GM18868 (cell line): ENCODE measurements at regions not wholly inside any gene's neighbourhood (a gene's known extent, or its start where the extent isn't known, plus 50 kb on each side); places are given as distances from the start of the nearest gene placed in this dataset.

Experiments used
- ATAC-seq: cut with Tn5 transposase; IDR thresholded peaks from one replicate; pipeline ENCODE4 v1.9.1; 2021; ENCODE audit warnings: mild to moderate bottlenecking, moderate library complexity; ENCODE audit not compliant: unreplicated experiment

DNA sequence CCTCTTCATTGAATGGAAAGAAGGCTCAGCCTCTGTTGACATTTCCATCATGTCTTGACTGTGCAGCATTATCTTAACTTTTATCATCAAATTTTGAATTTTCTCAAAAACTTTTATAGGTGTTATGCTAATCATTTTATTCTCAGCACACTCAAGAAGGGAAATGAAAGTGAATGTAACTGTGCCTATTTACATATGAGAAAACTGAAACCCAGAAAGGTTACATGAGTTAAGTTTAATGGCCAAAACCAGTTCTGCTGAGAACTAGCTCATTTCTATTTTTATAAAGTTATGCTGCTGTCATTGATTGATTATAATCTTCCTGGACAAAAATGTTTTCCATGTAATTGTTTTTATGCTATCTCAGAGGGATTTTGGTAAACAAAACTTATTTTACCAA lies 618.8 kb upstream of the NRXN1 start:
- peak; percentile 80 for ATAC-seq

DNA sequence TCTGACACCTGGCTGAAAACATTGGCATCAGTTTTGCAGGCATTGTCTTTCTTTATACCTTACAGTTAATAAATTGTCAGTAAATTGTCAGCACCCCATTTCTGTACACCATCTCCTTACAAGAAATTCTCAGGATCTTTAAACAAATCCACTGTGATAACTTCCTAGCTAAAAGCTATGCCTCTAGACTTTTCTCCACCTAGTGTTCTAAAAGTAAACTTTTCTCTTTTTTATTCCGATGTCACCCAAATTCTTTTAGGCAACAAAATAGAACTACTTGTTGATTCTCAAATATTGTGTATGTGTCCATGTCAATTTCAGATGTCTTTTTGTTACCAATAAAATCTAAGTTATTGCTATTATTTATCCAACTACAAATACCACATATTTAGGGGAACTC lies 617.4 kb upstream of the NRXN1 start:
- no peak for ATAC-seq

GRCh38 chr2:51638811-51639210 lies 606.9 kb upstream of the NRXN1 start:
- ATAC-seq, result no peak

DNA sequence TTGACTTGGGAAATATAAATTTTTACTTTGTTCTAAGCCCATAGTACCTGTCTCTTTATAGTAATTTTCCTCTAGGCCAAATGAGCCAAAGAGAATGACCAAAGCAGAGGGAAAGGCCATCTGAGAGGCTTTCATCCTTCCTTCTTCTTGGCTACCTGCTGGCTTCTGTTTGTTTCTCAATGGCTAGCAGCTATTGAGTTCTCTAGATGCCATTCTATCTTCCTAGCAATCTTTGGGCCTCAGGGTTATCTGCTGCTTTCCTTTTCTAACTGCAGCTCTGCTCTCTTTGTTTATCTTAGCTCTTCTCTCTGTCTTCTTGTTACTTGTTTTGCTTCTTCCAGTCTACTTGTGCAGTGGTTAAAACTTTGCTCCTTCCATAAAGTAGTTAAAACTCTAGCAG lies 601.1 kb upstream of the NRXN1 start:
- ATAC-seq, result no peak

DNA sequence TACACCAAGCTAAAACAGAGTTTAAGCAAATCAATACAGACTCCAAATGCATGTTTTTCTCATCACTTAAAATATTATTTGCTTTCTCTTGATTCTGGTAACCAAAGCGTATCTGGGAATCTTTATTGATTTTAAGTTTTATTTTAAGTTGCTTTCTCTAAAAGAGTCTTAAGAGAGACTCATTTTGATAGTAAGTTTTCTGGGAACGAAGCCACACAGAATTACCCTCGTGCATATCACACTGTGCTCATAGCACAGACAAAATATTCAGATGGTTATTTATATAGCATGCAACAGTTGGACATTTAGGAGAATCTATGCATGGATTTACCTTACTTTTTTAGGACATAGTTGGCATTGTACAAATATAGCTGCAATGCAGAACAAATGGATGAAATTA lies 597.5 kb upstream of the NRXN1 start:
- ATAC-seq, result no peak

DNA sequence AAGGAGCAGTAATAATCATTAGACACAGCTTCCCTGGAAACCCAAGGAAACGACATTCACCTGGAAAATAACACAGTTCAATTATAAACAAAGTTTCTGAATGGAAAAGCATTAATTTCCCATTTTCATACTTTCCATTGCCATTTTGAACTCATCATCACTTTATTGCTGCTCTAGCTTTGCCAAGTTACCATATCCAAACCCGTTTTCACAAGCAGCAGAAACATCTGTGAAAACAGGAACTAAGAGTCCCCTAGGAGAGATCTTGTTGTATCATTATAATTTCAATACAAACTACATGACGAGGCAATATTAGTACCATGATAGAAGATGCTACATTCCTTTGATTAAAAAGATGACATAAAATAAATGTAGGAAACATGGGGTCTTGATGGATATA lies 597.0 kb upstream of the NRXN1 start:
- ATAC-seq, result no peak

DNA sequence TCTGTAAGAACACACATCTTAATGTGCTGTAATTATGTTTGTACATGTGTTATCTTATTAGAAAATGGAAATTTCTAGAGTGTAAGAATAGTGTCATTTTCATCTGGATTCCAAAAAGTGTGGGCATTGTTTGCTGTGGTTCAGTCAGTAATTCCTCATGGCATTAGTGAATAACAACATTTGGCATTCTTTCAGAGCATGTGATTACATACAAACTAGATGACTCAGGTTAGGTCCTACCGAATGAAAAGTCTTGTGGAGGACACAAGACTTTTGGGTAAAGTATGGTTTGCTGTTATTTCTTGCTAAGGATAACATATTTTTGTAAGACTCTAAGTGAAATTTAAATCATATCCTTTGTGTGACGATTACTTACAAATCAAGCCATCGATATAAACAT lies 593.1 kb upstream of the NRXN1 start:
- ATAC-seq, result no peak

- no peak for ATAC-seq
Measured at GRCh38 chr2:51620796-51621195, 588.9 kb upstream of the NRXN1 start.

GRCh38 chr2:51619961-51620360 lies 588.0 kb upstream of the NRXN1 start:
- no peak for ATAC-seq

- no peak for ATAC-seq
Measured at GRCh38 chr2:51612387-51612786, 580.5 kb upstream of the NRXN1 start.

DNA sequence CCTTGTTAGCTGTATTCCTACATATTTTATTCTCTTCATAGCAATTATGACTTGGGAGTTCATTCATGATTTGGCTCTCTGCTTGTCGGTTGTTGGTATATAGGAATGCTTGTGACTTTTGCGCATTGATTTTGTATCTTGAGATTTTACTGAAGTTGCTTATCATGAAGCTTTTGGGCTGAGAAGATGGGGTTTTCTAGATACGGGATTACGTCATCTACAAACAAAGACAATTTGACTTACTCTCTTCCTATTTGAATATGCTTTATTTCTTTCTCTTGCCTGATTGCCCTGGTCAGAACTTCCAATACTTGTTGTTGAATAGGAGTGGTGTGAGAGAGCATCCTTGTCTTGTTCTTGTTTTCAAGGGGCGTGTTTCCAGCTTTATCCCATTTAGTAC lies 569.8 kb upstream of the NRXN1 start:
- no peak for ATAC-seq

- ATAC-seq, result no peak
Measured at GRCh38 chr2:51597086-51597485, 565.2 kb upstream of the NRXN1 start.

DNA sequence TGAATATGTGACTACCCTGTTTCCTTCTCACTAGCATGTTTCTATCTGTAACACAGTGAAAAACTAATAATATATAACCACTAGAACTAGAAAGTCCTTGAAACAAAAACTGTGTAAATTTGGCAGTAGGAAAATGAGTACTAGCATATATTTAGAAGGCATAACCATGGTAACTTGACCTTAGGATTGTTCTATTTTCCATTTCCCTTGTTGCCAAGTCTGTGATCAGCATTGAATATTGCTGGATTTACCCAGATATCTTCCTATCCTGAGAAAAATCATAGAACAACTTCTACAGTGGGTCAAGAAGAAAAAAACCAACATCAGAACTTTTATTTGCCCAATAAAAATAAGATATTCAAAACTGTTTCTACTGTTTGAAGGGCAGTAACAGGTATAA lies 563.9 kb upstream of the NRXN1 start:
- ATAC-seq, result no peak

DNA sequence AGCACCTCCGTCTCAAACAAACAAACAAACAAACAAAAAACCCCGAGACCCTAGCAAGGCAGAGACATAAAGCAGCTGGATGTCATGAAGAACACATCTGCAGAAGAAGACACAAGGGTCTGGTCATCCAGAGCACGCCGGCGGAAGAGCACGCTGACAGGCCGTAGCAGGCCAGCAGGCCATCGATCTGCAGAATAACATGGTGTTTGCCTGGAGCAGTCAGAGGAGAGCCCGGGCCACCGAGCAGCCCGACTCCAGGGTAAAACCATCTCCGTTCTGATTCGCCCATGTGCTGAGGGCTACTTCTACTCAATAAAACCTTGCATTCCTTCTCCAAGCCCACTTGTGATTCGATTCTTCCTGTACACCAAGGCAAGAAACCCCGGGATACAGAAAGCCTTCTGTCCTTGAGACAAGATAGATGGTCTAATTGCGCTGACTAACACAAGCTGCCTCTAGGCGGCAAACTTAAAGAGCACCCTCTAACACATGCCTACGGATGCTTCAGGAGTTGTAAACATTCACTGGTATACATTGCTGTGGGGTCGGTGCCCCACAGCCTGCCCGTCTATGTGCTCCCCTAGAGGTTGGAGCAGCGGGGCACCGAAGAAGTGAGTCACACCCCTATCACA lies 549.8 kb upstream of the NRXN1 start:
- no peak for ATAC-seq

DNA sequence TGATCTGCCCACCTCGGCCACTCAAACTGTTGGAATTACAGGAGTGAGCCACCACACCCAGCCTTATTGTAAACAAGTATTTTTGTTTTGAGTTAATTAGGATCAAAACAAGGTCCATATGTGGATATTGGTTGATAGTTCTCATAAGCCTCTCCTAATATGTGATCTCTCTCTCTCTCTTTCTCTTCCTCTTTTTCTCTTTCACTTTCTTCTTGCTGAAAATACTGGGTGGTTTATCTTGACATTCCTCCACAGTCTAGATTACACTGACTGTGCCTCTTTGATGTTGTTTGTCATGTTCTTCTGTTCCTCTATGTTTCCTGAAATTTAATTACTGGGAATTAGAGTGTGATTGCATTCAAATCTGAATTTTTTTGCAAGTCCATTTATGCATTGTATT lies 547.5 kb upstream of the NRXN1 start:
- ATAC-seq, result no peak

DNA sequence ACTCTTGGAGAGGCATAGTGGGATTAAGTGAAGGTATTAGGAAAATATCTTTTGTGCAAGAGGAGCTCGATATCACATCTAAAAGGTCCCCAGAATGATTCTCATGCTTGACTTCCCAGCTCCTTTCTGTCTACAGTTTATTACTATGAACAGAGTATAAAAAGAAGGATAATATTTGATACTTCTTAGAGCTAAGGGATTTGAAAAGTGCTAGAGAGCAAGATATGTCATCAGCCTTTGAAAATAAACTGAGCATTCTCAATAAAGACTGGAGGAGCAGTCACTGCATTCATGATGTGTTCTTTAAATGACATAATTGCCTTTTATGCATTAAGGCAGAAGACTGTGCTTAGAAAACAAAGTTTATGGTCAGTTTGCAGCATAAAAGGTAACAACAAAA lies 543.2 kb upstream of the NRXN1 start:
- no peak for ATAC-seq

DNA sequence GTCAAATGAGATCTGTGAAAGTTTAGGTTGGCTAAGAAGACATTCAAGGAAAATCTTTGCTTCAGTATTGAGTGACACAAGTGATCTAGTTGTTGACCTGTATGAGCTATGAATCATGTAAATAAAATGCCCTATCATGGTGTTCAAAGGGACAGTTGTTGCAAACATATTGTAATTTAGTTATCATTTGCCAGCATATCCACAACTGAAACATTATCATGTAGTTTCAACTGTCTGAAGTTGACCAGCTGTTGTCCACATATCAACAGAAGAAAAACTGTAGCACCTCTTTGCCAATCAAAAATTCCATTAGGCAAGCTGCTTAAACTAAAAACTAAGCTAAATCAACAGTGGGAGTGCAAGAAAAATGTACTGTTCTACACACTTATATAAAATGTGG lies 527.1 kb upstream of the NRXN1 start:
- no peak for ATAC-seq

GRCh38 chr2:51553476-51553875 lies 521.5 kb upstream of the NRXN1 start:
- ATAC-seq, result no peak

- no peak for ATAC-seq
Measured at GRCh38 chr2:51535763-51536162, 503.8 kb upstream of the NRXN1 start.

GRCh38 chr2:51534166-51534565 lies 502.2 kb upstream of the NRXN1 start:
- no peak for ATAC-seq

DNA sequence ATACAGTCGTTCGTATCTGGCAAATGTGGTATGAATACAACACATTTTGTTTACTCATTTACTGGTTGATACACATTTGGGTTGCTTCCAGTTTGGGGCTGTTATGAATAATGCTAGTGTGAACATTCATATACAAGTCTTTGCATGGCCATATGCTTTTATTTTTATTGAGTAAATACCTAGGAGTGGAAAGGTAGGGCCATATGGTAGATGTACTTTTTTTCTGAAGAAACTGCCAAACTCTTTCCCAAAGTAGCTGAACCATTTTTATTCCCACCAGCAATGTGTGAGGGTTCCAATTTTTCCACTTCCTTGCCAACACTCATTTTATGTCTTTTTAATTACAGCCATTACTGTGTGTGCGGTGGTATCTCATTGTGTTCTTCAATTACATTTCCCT lies 496.2 kb upstream of the NRXN1 start:
- ATAC-seq, result no peak

- ATAC-seq, result no peak
Measured at GRCh38 chr2:51526766-51527165, 494.8 kb upstream of the NRXN1 start.

- ATAC-seq, result no peak
Measured at GRCh38 chr2:51516667-51517066, 484.7 kb upstream of the NRXN1 start.

GRCh38 chr2:51511002-51511401 lies 479.1 kb upstream of the NRXN1 start:
- peak; percentile 83 for ATAC-seq
